Femur (tissue), 1 donor: ENCODE measurements at regions not wholly inside any gene's neighbourhood (a gene's known extent, or its start where the extent isn't known, plus 50 kb on each side); places are given as distances from the start of the nearest gene placed in this dataset.

Source experiments
- DNase-seq: peaks from one replicate; pipeline ENCODE4 v3.0.0-alpha.2; 2017

GRCh38 chr13:73998631-73999030, 135.6 kb downstream of the KLF12 start:
- DNase-seq = no peak

- DNase-seq = no peak
These were observed 136.2 kb downstream of the KLF12 start for GRCh38 chr13:73997964-73998363.

- DNase-seq = no peak
These were observed 137.6 kb downstream of the KLF12 start for GRCh38 chr13:73996569-73996968.

- DNase-seq = peak; percentile 74
These were observed 138.5 kb downstream of the KLF12 start for GRCh38 chr13:73995736-73996135.

GRCh38 chr13:73993661-73994060, 140.5 kb downstream of the KLF12 start:
- no peak for DNase-seq

DNA sequence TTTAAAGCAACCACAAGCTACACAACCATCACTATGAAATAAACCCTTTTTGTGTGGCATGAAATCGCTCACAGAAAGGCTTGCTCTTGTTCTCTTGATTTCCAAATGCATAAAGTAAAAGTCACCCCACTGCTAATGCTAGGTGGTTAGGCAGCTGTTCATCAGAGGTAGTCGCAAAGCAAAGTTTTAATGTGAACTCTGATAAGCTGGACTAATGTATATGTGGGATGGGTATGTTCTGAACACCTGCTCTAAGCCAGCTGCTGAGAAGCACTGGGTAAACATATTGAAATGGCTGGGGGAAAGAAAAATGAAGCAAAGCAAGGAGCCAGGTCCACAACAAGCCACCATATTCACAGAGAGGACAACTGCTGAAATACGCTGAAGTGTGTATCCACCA, 142.3 kb downstream of the KLF12 start:
- DNase-seq = no peak

GRCh38 chr13:73991384-73991783, 142.8 kb downstream of the KLF12 start:
- no peak for DNase-seq

- no peak for DNase-seq
These were observed 144.9 kb downstream of the KLF12 start for GRCh38 chr13:73989244-73989843.

DNA sequence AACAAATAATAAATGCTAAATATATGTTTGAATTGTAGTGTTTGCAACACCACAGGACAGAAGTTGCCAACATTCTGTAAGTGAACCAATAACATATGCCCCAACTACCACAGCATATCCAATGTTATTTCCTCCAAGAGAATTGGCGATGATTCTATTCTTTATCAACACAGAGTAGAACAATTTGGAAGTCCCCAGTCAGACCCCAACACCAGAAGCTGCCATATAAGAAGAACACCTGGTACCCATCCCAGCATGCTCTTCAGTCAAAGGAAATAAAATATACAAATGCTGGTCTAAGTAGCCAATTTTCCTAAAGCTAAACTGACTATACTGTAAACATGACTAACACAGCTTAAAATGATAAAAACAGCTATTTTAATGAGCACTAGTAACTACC, 145.7 kb downstream of the KLF12 start:
- DNase-seq = no peak

DNA sequence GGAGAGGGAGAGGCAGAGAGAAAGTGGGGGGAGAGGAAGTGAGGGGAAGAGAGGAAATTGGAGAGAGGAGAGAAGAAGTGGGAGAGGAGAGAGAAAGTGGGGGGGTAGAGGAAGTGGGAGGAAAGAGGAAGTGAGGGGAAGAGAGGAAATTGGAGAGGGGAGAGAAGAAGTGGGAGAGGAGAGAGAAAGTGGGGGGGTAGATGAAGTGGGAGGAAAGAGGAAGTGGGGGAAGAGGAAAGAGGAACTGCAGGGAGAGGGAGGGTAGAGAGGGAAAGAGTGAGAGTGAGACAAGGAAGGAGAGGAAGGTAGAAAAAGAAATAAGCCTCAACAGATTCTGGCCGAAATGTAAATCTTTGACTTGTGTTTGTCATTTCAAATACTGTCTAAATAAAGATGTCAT, 146.6 kb downstream of the KLF12 start:
- DNase-seq = no peak

DNA sequence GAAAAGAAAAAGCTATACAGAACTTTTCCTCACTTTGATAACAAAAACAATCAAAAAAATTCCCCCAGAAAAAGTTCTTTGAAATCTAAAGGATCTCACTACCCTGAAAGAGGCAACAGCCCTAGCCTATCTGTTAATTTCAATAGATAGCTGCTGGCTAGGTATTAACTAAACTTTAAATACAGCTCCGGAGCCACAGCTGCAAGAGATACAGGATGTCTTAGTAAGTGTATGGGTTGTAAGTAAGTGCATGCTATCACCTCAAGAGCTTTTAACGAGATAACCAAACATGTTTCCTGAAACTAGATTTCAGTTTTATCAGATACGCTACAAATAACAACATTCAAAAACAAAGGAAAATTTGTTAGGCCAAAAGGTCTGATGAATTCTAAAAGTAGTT, 148.4 kb downstream of the KLF12 start:
- no peak for DNase-seq

GRCh38 chr13:73984949-73985691, 149.1 kb downstream of the KLF12 start:
- peak; percentile 47 for DNase-seq

DNA sequence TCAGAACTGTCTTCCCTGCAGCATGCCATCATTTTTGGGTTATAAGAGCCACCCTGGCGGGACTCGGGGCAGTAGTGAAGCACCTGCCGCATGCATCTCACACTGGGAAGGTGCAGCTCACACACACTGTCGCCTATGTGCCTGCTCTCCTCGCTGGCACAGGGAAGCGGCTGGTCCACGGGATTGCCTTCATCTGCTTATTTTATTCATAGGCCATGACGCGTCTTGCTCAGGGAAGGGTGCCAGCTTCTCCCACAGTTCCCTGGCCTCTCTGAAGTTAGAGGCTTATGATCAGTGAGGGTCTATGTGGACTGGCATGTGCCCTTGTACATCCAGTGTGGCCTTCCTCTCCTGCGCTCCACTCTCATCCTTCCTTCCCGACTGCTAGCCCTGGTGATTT, 150.0 kb downstream of the KLF12 start:
- DNase-seq = no peak

DNA sequence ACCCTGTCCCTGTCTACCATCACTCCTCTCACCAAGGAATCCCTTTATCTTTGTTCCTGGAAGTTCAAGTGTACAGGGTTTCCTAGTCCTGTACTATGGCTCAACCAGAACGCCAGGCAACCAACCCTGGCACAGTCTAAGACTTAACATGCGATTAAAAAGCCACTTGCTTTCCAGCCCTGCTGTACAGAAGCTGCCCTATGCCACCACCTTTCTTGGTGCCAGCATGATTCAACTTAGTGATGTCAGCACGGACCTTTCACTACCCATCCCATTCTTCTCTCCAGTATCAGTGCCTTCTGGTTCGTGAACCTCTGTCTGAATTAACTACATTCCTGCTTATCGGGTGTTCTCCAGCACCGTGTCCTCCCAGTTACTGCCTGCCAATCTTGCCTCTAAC, 151.1 kb downstream of the KLF12 start:
- no peak for DNase-seq

- peak; percentile 55 for DNase-seq
These were observed 152.6 kb downstream of the KLF12 start for GRCh38 chr13:73981595-73981994.

DNA sequence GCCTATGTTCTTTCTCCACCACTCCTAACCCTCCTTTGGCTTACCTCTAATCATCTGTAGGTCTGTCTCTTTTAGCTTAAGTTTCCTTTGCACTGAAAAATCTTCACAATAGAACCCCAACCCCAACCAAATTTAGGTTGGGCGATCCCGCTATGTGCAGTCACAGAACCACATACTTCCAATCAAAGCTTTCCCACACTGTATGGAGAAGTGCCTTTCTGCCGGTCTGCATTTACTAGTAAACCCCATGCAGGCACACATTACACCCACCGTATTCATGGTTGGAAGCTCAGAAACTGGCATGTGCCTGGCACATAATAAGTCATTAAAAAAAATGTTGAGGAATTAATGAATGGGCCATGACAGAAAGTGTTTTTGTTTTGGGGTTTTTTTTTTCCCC, 158.4 kb downstream of the KLF12 start:
- no peak for DNase-seq

DNA sequence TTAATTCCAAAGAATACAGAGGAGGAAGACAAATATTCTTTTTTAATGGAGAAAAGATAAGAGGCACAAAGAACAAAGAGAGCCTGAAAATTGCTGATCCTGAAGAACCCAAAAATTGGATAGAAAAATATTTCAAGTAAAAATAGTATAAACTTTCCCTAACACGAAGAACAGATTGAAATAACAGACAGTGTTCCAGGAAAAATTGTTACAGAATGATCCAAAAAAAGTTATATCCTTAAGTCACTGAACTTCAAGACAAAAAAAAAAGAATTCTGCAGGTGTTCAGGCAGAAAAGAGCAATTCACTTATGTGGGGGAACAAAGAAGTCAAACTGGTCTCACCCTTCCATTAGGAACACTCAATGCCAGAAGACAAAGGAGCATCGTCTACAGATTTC, 160.2 kb downstream of the KLF12 start:
- DNase-seq = no peak

GRCh38 chr13:73973156-73973555, 161.0 kb downstream of the KLF12 start:
- no peak for DNase-seq

DNA sequence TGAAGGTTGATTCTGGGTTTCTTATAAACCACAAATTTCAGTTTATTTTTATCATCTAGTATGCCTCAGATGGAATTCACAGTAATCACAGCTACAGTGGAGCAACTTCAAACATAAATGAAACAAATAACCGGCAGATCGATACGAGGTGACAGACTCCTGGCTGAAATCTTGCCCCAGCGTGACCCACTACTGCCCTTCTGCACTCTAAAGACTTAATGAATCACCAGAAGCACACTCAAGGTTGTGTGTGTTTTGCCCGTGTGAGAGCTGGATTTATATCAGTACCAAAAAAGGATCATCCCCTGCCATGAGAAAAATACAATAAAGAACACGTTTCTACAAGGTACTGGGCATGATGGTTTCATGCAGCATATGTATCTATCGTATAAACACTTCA, 161.7 kb downstream of the KLF12 start:
- no peak for DNase-seq

- no peak for DNase-seq
These were observed 162.7 kb downstream of the KLF12 start for GRCh38 chr13:73971481-73971880.

DNA sequence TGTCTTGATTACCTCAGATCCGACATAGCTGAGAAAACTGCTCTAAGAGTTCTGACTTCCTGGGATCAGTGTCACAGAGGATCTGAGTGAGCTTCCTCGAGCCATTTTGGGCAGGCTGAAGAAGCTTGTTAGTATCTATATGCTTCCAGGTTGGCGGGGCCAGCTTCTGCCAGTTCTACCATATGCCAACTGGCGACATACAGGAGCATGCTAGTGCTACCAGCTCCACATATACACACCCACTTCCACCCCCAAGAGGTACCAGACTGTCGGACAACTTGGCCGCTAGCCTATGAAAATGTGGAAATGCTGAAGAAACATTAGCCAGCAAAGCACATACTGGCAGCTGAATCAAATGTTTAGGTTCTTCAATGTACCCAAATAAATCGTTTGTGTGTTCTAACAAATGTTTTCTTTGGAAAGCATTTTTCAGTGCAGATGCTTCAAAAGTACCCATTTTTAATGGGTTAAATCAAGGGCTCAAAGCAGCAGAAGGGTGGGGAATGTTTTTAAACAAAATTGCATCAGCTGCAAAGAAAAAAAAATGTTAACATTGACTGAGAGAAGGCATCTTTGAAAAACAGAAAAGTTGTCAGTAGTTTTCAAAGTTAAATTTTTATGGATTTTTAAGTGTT, 163.7 kb downstream of the KLF12 start:
- DNase-seq = no peak

GRCh38 chr13:73967397-73968165, 166.6 kb downstream of the KLF12 start:
- DNase-seq = no peak

GRCh38 chr13:73966331-73966730, 167.9 kb downstream of the KLF12 start:
- DNase-seq = no peak

- DNase-seq = no peak
These were observed 171.9 kb downstream of the KLF12 start for GRCh38 chr13:73962284-73962683.
